PFSK-1 (cell line): ENCODE measurements at regions not wholly inside any gene's neighbourhood (a gene's known extent, or its start where the extent isn't known, plus 50 kb on each side); places are given as distances from the start of the nearest gene placed in this dataset.

ENCODE experiments used
- FOXP2 ChIP-seq: optimal IDR thresholded peaks from 2 replicates; pipeline ENCODE3; 2011; ENCODE audit warnings: borderline replicate concordance, control low read depth, inconsistent platforms; ENCODE audit not compliant: insufficient read depth; ENCODE audit errors: extremely low read length, extremely low read depth
- POLR2AphosphoS5 ChIP-seq: IDR thresholded peaks from 2 replicates; pipeline ENCODE4 v1.6.1; 2012; ENCODE audit warnings: low read depth, mild to moderate bottlenecking, control low read depth, low read length, moderate library complexity
- REST ChIP-seq, 2 experiments: IDR thresholded peaks; 2 replicates each; pipeline versions ENCODE4 v1.6.1 to v1.8.0; 2011 to 2012; ENCODE audit warnings: low read depth in 2 of 2, low read length in 2 of 2, control low read depth in 1 of 2, inconsistent platforms in 1 of 2, mild to moderate bottlenecking in 1 of 2, moderate library complexity in 1 of 2; ENCODE audit not compliant: insufficient read depth in 1 of 2

GRCh38 chrX:38902972-38903492 is 101.8 kb downstream of the MID1IP1 start:
- TF ChIP-seq POLR2AphosphoS5 (no peak), REST (IDR thresholded peaks at IDR 0.05; ENCODE audit: insufficient read depth in 1 of 2, low read depth in 2 of 2, low read length in 2 of 2) (no peak), FOXP2 (no peak)
